ES-I3 (cell line): ENCODE measurements at regions not wholly inside any gene's neighbourhood (a gene's known extent, or its start where the extent isn't known, plus 50 kb on each side); places are given as distances from the start of the nearest gene placed in this dataset.
"Not testable (repeated sequence)": the region's sequence is repeated elsewhere in the genome, so short reads cannot be mapped to it uniquely, and the experiment has no call there.

Experiments
- H3K36me3 ChIP-seq: 2 replicates; pipeline ENCODE4 v1.6.1; 2013; ENCODE audit warnings: mild to moderate bottlenecking, low read length, control low read depth, moderate library complexity; ENCODE audit not compliant: insufficient read depth
- H3K4me1 ChIP-seq: 2 replicates; pipeline ENCODE4 v1.6.1; 2013; ENCODE audit warnings: mild to moderate bottlenecking, control low read depth, low read length; ENCODE audit not compliant: insufficient read depth
- H3K9ac ChIP-seq: 2 replicates; pipeline ENCODE4 v1.6.1; 2013; ENCODE audit warnings: low read depth, mild to moderate bottlenecking, low read length, moderate library complexity
- H3K9me3 ChIP-seq: 2 replicates; pipeline ENCODE4 v1.6.1; 2013; ENCODE audit warnings: mild to moderate bottlenecking, low read length, moderate library complexity; ENCODE audit not compliant: control insufficient read depth, insufficient read depth

- not testable (repeated sequence) for H3K9ac ChIP-seq, H3K36me3 ChIP-seq, H3K9me3 ChIP-seq, H3K4me1 ChIP-seq
These were observed 159.0 kb upstream of the C14orf180 start for GRCh38 chr14:104420523-104420922.

GRCh38 chr14:104420990-104421389 lies 158.6 kb upstream of the C14orf180 start:
- H3K9ac ChIP-seq: no peak overlapping the region
- H3K9me3 ChIP-seq: no peaks in the 10 kb centered on the region
- H3K36me3 ChIP-seq: no peaks in the 10 kb centered on the region
- no peaks in the 10 kb centered on the region for H3K4me1 ChIP-seq

GRCh38 chr14:104421401-104421821 lies 158.2 kb upstream of the C14orf180 start:
- H3K36me3 ChIP-seq: no peaks in the 10 kb centered on the region
- H3K9me3 ChIP-seq: no peaks in the 10 kb centered on the region
- H3K9ac ChIP-seq: no peak overlapping the region
- no peaks in the 10 kb centered on the region for H3K4me1 ChIP-seq

DNA sequence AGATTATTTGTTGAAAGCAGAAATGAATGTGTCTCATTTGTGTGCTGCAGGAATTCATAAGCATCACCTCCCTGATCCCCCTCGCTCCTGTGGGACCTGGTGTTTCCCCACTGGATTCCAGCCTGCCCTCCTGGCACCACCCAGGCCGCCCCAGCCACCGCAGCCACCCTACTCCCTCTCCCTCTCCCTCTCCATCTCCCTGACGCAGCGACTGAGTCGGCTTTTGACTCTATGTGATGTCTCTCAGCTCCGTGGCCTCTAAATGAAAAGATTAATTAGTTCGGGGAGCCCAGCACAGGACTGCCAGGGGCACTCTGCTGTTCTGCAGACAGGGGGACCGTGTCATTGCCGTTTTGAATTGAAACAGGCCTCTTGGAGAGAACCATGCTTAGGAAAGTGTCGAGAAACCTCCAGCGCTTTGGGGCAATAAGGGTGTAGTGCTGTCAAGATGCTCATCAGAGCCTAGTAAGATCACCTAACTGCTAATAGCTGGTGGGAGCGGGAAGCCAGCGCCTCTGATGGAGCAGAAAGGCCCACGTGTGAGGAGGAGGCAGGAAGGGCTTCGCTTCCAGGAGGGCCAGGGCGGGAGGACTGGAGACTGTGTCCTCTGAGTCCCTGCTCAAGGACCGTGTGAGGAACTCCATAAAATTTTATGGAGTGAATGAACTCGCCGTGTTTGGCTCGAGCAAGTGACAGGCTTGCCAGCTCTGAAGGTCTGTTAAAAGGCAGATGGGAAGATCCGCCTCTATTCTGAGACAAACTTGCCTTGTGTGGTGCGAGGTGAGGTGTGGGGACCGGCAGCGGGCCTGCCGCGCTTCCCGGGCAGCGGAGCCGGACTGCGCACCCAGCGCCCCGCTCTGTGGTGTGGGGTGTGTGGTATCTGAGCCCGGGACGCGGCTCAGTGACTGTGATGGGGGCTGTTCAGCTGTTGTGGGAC lies 157.4 kb upstream of the C14orf180 start:
- no peaks in the 10 kb centered on the region for H3K9me3 ChIP-seq
- H3K4me1 ChIP-seq: no peaks in the 10 kb centered on the region
- H3K9ac ChIP-seq: no peak overlapping the region
- H3K36me3 ChIP-seq: no peaks in the 10 kb centered on the region

- no peaks in the 10 kb centered on the region for H3K9me3 ChIP-seq
- no peak overlapping the region for H3K9ac ChIP-seq
- no peaks in the 10 kb centered on the region for H3K36me3 ChIP-seq
- H3K4me1 ChIP-seq: no peaks in the 10 kb centered on the region
These were observed 156.5 kb upstream of the C14orf180 start for GRCh38 chr14:104422837-104423681.

DNA sequence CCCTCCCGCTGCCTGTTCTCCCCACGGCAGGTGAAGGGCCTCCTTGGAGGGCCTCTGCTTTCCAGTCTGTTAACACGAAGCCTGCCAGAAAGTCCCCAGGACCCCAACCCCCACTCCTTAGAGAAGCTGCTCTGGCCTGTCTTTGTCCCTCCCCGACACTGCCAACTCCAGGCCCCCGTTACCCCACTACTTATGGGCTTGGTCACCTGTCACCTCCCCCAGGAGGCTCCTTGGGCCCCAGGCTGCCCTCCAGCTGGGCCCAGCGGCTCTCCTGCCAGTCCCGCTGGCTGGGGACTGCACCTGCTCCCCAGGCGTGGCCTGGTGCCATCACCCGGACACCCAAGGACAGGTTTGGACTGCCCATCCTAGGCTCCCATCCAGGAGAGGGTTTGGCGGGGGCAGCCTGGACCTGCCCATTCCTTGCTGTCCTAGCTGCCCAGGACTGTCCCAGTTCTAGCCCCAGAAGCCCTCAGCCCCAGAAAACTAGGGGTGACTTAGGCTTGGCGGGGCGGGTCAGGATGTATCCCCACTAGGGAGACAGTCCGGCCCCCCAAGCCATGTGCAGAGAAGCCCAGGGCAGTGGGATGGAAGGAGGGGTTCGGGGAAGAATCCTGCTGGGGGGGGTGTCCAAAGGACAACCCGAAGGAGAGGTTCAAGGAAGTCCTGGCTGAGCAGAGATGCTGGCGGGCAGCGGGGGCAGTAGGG lies 155.7 kb upstream of the C14orf180 start:
- no peaks in the 10 kb centered on the region for H3K36me3 ChIP-seq
- no peaks in the 10 kb centered on the region for H3K9me3 ChIP-seq
- no peaks in the 10 kb centered on the region for H3K4me1 ChIP-seq
- H3K9ac ChIP-seq: no peak overlapping the region

GRCh38 chr14:104424406-104425072 lies 155.0 kb upstream of the C14orf180 start:
- H3K9me3 ChIP-seq: no peaks in the 10 kb centered on the region
- H3K9ac ChIP-seq: no peak overlapping the region
- H3K4me1 ChIP-seq: no peaks in the 10 kb centered on the region
- H3K36me3 ChIP-seq: no peaks in the 10 kb centered on the region

DNA sequence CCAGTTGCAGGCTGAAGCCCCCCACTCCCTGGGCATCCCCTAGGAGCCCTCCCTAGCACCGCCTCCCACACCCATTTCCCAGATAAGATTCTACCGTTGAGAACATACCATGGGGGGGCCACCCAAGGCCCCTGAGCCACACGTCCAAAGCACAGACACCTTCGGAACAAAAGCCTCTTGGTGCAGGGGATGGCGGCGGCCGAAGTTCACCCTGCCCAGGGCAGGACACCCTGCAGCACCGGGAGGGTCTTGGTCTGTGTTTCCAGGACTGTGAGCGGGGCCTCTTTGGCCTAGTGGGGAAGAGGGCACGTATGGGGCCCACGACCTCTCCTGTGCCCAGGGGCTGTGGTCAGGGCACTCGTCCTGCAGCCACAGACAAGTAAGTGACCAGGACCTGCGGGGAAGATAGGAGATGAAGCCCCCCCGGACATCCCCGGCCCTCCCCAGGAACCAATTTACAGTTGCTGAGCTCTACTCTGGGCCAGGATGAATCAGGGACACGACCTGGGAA lies 154.3 kb upstream of the C14orf180 start:
- H3K9me3 ChIP-seq: no peaks in the 10 kb centered on the region
- no peaks in the 10 kb centered on the region for H3K4me1 ChIP-seq
- no peak overlapping the region for H3K9ac ChIP-seq
- H3K36me3 ChIP-seq: no peaks in the 10 kb centered on the region

DNA sequence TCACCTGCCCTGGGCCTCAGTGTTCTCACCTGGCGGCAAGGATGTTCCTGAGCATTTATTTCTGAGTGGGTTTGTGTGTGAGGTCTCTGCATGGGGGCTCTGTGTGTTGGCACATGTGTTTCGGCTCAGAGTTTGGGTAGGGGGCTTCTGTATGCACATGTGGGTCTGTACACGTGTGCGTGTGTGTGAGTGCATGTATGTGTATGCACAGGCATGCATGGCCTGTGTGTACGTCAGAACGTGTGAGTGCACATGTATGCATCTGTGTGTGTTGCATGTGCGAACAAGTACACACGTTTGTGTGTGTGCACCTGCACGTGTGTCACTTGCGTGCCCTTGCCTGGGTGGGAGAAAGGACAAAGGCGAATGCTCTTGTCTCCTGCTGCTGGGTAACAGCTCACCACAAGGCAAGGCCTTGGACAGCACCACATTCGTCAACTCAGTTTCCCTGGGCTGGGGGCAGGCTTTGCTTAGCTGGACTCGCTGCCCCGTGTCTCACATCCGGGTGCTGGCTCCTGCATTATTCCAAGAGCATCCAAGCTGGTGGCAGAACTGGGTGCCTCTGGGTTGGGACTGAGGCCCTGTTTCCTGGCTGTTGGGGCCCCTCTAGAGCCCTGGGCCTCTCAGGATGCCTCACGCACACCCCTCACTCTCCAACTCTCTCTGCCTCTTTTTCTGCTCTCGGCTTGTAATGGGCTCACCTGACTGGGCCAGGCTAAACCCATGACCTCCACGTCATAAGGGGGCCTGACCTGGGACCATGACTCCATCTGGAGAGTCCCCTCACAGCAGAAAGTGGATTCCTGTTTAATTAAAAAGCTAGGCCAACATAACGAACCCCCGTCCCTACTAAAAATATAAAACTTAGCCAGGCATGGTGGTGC lies 153.6 kb upstream of the C14orf180 start:
- H3K9me3 ChIP-seq: no peaks in the 10 kb centered on the region
- no peaks in the 10 kb centered on the region for H3K4me1 ChIP-seq
- no peaks in the 10 kb centered on the region for H3K36me3 ChIP-seq
- H3K9ac ChIP-seq: no peak overlapping the region

GRCh38 chr14:104427131-104427851 lies 152.3 kb upstream of the C14orf180 start:
- no peaks in the 10 kb centered on the region; the same call in 1 of the 2 replicates for H3K4me1 ChIP-seq
- H3K9me3 ChIP-seq: no peaks in the 10 kb centered on the region
- H3K9ac ChIP-seq: no peak overlapping the region
- H3K36me3 ChIP-seq: no peaks in the 10 kb centered on the region

DNA sequence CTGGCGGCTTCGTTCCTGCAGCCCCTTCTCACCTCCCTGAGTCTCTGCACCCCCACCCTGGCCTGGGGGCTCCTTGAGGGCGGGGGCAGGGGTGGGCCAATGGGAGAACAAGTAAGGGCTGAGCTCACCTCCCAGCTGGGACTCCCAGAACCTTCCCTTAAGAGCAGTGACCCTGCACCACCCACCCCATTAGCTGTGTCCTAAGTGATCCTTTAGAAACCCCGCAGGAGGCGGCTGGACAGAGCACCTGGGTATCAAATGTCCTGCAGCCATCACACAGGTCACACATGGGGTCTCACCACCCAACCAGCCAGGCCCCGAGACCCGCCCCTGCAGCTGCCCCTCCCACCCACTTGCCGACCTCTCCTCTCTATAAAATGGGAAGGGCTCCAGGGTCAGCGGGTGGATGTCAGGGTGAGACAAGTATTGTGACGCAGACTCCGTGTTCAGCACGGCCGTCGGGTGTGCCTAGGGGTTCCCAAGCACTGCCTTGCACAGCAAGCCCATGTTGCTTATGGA lies 151.2 kb upstream of the C14orf180 start:
- Histone ChIP-seq H3K9ac (no peak overlapping the region), H3K9me3 (no peaks in the 10 kb centered on the region), H3K4me1 (no peaks in the 10 kb centered on the region; the same call in 1 of the 2 replicates), H3K36me3 (no peaks in the 10 kb centered on the region)

DNA sequence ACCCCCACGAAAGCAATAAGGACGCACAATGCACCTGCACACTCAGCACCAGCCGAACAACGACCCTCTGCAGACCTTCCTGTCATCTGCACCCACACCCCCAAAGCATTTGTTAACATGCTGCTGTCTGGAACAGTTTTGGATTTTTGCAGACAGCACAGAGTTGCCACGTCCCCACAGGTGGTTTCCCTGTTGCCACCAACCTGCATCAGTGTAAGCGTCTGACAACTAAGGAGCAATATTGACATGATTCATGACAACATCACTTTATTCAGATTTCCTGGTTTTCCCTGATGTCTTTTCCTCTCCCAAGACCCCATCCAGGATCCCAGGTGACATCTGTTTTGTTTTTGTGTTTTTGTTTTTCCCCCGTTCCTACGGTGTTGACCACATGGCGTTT lies 150.7 kb upstream of the C14orf180 start:
- Histone ChIP-seq H3K9me3 (no peaks in the 10 kb centered on the region), H3K36me3 (no peaks in the 10 kb centered on the region), H3K4me1 (no peaks in the 10 kb centered on the region; the same call in 1 of the 2 replicates), H3K9ac (no peak overlapping the region)
